GM21786 (cell line): ENCODE measurements at regions not wholly inside any gene's neighbourhood (a gene's known extent, or its start where the extent isn't known, plus 50 kb on each side); places are given as distances from the start of the nearest gene placed in this dataset.

Source experiments
- ATAC-seq: cut with Tn5 transposase; IDR thresholded peaks from one replicate; pipeline ENCODE4 v1.9.1; 2021; ENCODE audit not compliant: unreplicated experiment

GRCh38 chr1:38270849-38271633 is 224.4 kb upstream of the POU3F1 start:
- no peak for ATAC-seq

DNA sequence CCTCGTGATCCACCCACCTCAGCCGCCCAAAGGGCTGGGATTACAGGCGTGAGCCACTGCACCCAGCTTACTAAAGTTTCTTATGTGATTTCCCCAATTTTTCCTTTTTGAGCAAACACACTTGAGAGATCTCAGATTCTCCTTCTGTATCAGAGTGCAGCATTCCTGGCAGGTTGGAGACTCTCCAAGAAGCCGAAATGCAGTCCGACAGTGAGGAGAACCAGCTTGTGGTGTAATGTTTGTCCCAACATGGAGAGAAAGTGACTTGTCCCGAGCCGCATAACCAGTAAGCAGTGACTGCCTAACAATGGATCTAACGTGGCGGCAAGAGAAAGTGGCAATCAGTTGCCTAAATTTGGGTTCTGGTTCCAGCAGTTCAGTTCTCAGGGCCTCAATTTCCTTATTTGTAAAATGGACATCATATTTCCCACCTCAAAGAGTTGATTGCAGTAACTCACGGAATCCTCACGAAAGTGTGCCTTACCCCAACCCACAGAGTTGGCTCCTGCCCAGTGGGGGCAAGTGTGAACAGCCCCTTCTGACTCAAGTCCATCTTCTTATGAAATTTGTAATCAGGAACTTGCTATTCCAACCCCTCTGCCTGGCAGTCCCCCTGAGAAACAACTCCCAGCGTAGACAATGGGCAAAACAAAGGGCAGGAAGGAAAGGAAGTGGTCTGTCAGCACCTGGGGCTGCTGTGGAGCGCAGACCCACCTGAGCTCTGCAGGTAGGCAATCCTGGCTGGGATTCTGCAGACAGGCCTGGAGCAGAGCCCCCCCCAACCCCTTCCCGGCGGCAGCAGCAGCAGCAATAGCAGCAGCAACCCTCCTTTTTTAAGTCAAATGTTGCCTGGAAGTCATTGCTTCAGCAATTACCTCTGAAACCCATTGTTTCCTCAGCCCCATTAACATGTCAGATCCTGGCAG is 223.6 kb upstream of the POU3F1 start:
- no peak for ATAC-seq

DNA sequence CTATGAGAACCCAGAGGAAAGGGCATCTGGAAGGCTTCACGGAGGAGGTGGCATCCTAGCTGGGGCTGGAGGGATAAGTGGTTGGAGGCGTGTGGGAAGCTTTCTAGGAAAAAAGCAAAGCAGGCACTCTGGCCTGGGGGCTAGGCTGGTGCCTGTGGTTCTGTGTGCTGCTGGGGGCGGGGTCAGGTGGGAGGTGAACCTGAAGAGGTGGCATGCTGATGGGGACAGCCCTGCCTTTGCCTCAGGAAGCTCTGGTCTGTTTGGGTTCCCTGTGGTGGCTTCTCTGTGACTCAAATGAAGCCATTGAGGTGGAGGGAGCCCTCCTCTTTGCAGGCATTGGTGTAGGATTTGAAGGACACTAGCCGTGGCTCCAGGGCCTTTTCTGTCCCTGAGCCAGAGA is 221.6 kb upstream of the POU3F1 start:
- ATAC-seq: no peak

DNA sequence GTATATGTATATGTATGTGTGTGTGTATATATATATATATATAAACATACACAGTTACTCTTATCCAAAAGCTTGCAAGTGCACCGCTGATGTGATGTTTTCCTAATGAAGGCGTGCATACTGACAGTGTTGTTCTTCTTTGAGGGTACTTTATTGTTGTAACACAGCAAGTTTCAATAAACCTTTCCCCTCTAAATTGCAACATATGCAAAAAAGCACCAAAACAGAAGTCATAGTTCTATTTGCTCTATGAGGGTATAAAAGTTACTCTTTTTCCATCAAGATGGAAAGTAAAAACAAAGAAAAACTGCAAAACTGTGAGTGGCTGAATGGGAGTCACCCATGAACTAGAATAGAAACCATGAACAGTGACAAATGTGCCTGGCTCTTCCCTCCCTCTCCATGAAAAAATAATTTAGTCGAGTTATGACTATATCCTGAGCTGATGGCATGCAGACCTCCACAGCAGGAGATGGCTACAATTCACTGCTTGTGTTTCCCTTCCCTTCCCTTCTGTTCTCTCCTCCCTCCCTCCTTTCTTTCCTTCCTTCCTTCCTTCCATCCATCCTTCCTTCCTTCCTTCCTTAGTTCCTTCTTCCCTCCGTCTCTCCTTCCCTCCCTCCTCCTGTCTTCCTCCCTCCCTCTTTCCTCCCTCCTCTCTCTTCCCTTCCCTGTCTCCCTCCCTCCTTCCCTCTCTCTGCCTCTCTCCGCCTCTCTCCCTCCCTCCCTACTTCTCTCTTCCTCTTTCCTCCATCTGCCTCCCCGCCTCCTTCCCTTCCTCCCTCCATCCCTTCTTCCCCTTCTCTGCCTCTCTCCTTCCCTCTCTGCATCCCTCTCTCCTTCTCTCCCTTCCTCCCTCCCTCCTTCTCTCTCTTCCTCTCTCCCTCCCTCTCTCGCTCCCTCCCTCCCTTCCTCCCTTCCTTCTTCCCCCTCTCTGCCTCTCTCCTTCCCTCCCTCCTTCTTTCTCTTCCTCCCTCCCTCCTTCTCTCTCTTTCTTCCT is 220.7 kb upstream of the POU3F1 start:
- ATAC-seq: no peak

DNA sequence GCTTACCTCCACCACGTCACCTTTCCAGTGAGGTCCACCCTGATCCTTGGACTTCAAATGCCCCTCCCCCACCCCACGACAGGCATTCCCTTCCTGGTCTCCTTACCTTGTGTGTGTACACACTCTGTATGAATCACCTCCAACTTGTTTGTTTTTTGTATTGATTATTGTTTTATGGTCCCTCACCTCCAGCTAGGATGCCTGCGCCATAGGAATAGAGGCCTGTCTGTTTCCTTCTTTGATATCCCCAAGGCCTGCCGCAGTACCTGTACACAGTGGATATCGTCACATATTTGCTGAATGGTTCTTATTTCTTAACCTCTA is 219.6 kb upstream of the POU3F1 start:
- ATAC-seq: no peak

- ATAC-seq: no peak
These were observed 219.0 kb upstream of the POU3F1 start for GRCh38 chr1:38265293-38266196.

DNA sequence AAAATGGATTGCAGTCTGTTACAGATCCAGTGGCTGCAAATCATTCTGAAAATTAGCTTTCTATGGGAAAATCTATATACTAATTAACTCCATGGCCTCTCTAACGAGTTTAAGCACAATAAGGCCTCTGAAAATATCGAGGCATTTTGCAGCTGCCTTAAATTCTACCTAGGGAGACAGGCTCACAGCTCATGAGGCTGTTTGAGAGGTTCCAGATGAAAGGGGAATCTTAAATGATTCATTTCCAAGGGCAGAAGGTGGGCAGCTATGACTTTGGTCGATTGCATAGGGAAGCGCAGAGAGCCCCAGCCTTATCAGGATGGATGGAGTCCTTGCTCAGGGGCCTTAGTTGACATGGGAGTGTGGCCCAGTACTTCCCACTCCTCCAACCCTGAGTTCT is 216.8 kb upstream of the POU3F1 start:
- no peak for ATAC-seq

DNA sequence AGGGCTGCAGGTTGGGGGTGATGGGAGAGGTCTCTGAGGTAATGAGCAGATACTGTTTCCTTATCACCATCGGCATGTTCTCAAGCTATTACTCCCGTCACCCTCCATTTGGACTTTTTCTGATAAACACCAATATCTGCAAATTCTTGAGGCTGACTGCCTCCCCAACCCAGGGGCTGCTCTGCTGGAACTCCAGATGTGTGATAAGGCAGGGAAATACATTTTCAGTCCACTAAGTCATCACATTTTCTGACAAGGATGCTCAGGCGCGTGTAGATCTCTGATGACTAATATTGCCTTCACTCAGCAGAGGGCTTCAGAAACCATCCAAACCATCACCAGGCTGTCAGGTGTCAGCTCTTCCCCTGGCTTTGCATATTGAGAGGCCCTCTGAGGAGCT is 215.0 kb upstream of the POU3F1 start:
- no peak for ATAC-seq

DNA sequence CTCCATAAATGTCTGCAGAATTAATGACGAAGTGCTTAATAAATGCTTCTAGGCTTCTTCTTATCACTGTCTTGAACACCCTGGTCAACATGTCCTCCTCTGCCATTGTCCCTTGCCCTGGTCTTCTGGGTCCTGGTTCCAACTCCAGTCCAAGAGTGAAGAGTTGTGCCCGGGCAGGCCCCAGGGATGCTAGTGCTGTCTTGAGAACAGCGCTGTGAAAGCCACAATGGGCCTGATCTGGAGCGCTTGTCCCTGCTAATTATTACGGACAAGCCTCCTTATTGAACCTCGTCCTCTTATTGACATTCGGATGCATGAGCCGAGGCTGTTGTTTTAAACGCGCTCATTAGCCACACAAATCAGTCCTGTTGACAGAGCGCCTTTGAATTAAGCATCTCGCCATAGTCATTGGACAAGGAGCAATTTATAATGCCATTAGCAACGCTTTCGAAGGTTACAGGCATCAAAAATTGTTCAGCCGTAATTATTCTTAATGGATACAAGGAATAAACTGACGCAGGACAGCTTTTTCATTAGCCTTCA is 211.6 kb upstream of the POU3F1 start:
- no peak for ATAC-seq

DNA sequence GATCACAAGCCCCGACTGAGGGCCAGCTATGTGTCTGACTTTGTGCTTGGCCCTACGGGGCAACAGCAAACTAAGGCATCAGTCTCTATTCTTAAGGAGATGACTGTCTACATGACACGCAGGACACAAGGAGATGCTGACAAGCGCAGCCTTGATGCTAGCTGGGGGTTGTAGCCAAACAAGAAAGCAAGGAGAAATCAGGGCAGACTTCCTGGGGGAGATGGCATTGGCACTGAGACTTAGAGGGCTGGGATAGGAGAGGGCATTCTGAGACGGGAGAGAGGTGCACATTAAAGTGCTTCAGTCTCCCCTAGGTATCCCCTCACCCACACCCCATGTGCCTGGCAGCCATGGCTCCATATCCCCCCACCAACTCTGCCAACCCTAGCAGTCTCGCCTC is 210.8 kb upstream of the POU3F1 start:
- no peak for ATAC-seq

GRCh38 chr1:38256072-38256471 is 209.5 kb upstream of the POU3F1 start:
- ATAC-seq: no peak

DNA sequence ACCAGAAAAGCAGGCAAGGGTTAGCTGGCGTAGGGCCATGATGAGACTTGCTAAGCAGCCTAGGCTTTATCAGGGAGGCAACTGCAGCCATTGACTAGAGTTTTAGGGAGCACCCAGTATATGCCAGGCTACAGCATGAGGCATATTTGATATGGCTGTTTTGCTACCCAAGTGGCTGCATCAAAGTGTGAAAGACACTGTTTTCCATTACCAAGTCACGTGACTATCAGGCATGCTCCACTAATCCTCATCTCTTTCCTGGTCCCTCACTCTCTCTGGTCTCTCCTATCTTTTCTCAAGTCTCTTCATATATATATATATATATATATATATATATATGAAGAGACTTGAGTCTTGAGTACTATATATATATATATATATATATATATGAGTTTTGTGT is 206.7 kb upstream of the POU3F1 start:
- no peak for ATAC-seq

- no peak for ATAC-seq
These were observed 203.8 kb upstream of the POU3F1 start for GRCh38 chr1:38250356-38250755.

DNA sequence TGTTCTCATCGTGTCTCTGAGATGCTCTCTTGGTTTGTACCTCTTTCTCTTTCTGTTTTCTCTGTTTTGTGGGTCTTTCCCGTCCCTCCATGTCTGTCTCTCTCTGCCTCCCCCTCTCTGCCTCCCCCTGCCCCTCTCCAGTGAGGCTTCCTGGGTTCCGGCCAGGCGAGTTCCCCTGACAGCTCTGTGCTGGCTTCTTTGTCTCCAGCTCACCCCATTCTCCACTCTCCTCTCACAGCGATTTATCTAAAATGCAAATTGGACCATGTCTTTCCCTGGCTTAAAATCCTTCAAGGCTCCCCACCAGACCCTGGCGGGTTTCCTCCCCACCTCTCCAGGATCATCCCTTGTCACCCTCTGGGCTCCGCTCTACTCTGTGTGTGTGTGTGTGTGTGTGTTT is 202.4 kb upstream of the POU3F1 start:
- ATAC-seq: no peak

- no peak for ATAC-seq
These were observed 200.7 kb upstream of the POU3F1 start for GRCh38 chr1:38246955-38247952.

DNA sequence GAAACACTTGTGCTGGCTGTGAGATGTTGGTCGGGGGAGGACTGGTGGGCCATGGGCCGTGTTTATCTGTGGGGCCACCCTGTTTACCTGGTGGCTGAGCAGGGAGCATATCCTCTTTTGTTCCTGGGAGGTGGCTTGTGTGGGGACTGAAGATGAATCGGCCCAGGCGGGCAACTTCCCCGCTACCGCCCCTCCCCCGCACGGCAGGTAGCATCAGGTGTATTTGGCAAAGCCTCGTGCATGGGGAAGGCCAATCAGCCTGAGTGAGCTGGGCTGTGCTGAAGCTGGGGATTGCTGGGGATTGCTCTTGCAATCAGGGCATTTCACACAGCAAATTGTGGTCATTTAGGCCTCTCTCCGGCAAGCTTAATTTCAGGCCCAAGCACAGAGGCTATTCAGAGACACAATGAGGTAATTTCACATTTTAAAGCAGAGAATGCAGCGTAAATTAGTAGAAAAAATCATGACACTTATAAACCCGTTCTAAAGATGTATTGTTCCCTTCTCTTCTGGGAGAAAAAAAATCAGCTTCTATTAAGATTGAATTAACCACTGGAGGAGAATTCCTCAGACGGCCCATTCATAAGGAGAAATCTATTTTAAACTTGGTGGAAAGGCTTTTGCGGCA is 197.7 kb upstream of the POU3F1 start:
- no peak for ATAC-seq

DNA sequence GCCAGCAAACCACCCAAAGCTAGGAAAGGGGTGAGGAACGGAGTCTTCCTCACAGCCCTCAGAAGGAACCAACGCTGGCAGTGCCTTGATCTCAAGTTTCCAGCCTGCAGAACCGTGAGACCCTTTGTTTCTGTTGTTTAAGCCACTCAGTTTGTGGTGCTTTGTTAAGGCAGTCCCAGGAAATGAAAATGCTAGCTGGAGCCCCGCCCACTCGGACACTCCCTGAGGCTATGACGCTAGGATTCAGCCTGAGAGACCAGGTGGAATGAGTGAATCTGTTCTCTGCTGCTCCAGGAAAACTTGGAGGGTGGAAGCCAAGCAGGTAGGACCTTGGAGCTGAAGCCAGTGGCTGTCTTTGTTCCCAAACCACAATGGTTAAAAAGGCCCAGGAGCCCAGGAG is 196.5 kb upstream of the POU3F1 start:
- no peak for ATAC-seq

DNA sequence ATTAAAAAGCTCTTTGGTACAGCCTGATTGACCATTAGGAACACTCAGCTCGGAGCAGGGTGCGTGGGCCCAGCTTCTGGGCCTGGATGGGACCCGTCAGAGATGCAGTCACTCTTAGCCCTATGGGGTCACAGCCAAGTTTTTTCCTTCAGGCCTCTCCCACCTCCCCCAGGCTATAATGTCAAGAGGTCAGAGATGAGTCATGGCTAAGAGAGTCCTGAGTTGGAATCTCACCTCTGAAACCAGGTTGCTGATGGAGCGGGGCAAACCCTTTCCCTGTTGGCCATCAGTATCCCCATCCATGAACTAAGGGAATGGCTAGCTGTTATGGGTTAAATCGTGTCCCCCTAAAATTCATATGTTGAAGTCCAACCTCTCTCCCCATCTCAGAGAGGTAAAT is 195.9 kb upstream of the POU3F1 start:
- no peak for ATAC-seq
